Neural progenitor cell (in vitro differentiated cells): ENCODE measurements at regions not wholly inside any gene's neighbourhood (a gene's known extent, or its start where the extent isn't known, plus 50 kb on each side); places are given as distances from the start of the nearest gene placed in this dataset.

Source experiments
- DNase-seq: peaks from one replicate; pipeline ENCODE4 v3.0.0-alpha.2; 2016; ENCODE audit warnings: low spot score
- H2AFZ ChIP-seq: fragments of 200-600 bp; sonication (generic); replicated peaks from 2 replicates; pipeline ENCODE4 v1.6.1; 2016; ENCODE audit warnings: antibody characterized with exemption
- H3F3A ChIP-seq: fragments of 200-600 bp; sonication (generic); 2 replicates; pipeline ENCODE4 v1.6.1; 2016; ENCODE audit warnings: antibody characterized with exemption, low read depth
- H3K27ac ChIP-seq: fragments of 200-600 bp; sonication (generic); 2 replicates; pipeline ENCODE4 v1.5.1; 2016; ENCODE audit warnings: mild to moderate bottlenecking
- H3K27me3 ChIP-seq: fragments of 200-600 bp; sonication (generic); 2 replicates; pipeline ENCODE4 v1.6.1; 2016; ENCODE audit warnings: mild to moderate bottlenecking, moderate library complexity
- H3K36me3 ChIP-seq: fragments of 200-600 bp; sonication (generic); 2 replicates; pipeline ENCODE4 v1.5.1; 2016
- H3K4me1 ChIP-seq: fragments of 200-600 bp; sonication (generic); 2 replicates; pipeline ENCODE4 v1.6.1; 2016; ENCODE audit warnings: mixed run types
- H3K4me2 ChIP-seq: fragments of 200-600 bp; sonication (generic); 2 replicates; pipeline ENCODE4 v1.6.1; 2016
- H3K4me3 ChIP-seq: fragments of 200-600 bp; sonication (generic); 2 replicates; pipeline ENCODE4 v1.5.1; 2016
- H3K79me2 ChIP-seq: fragments of 200-600 bp; sonication (generic); 2 replicates; pipeline ENCODE4 v1.6.1; 2016; ENCODE audit warnings: low read depth
- H3K9ac ChIP-seq: fragments of 200-600 bp; sonication (generic); 2 replicates; pipeline ENCODE4 v1.6.1; 2016
- H3K9me3 ChIP-seq: fragments of 200-600 bp; sonication (generic); 2 replicates; pipeline ENCODE4 v1.5.1; 2016; ENCODE audit warnings: low read depth
- H4K20me1 ChIP-seq: fragments of 200-600 bp; sonication (generic); 2 replicates; pipeline ENCODE4 v1.6.1; 2016; ENCODE audit warnings: low read depth
- H3K27ac Mint-ChIP-seq: 3 replicates; pipeline ENCODE4 v1.8.0; 2021; ENCODE audit warnings: mixed read lengths
- H3K27me3 Mint-ChIP-seq: 2 replicates; pipeline ENCODE4 v1.8.0; 2022; ENCODE audit warnings: low read depth, mild to moderate bottlenecking, inconsistent platforms, moderate library complexity, mixed read lengths; ENCODE audit not compliant: insufficient read depth
- H3K36me3 Mint-ChIP-seq: 3 replicates; pipeline ENCODE4 v1.8.0; 2021; ENCODE audit warnings: mixed read lengths
- H3K4me1 Mint-ChIP-seq: 3 replicates; pipeline ENCODE4 v1.8.0; 2021; ENCODE audit warnings: mixed read lengths
- H3K4me3 Mint-ChIP-seq: 3 replicates; pipeline ENCODE4 v1.8.0; 2021; ENCODE audit warnings: mild to moderate bottlenecking, moderate library complexity, mixed read lengths
- H3K9me3 Mint-ChIP-seq: 3 replicates; pipeline ENCODE4 v1.8.0; 2020; ENCODE audit warnings: mixed read lengths
- CTCF ChIP-seq: fragments of 200-600 bp; sonication (generic); IDR thresholded peaks from 2 replicates; pipeline ENCODE4 v1.5.1; 2017; ENCODE audit warnings: antibody characterized with exemption, mild to moderate bottlenecking
- EZH2 ChIP-seq: fragments of 200-600 bp; sonication (generic); IDR thresholded peaks from 2 replicates; pipeline ENCODE4 v1.6.1; 2017; ENCODE audit warnings: antibody characterized with exemption, mild to moderate bottlenecking, moderate library complexity
- EZH2phosphoT487 ChIP-seq: fragments of 200-600 bp; sonication (generic); IDR thresholded peaks from 2 replicates; pipeline ENCODE4 v1.6.1; 2017; ENCODE audit warnings: antibody characterized with exemption

GRCh38 chr2:53087874-53088461, 679.6 kb upstream of the CHAC2 start:
- H2AFZ ChIP-seq: no peak overlapping the region
- H3K4me2 ChIP-seq: no peak overlapping the region
- H3K27ac ChIP-seq: no peak overlapping the region
- H3K4me1 ChIP-seq: no peaks in the 10 kb centered on the region
- H4K20me1 ChIP-seq: no peaks in the 10 kb centered on the region
- H3K27me3 Mint-ChIP-seq: no peaks in the 10 kb centered on the region
- no peaks in the 10 kb centered on the region for H3K9me3 Mint-ChIP-seq
- H3K79me2 ChIP-seq: no peaks in the 10 kb centered on the region
- no peaks in the 10 kb centered on the region for H3F3A ChIP-seq
- DNase-seq: no peak
- no peaks in the 10 kb centered on the region for H3K36me3 ChIP-seq
- no peaks in the 10 kb centered on the region for H3K9me3 ChIP-seq
- no peak overlapping the region for H3K9ac ChIP-seq
- no peaks in the 10 kb centered on the region for H3K4me1 Mint-ChIP-seq
- no peak overlapping the region for H3K4me3 ChIP-seq
- H3K27ac Mint-ChIP-seq: no peak overlapping the region
- no peak overlapping the region for H3K4me3 Mint-ChIP-seq
- H3K36me3 Mint-ChIP-seq: no peaks in the 10 kb centered on the region
- TF ChIP-seq EZH2phosphoT487 (no peak), EZH2 (no peak), CTCF (no peak)
- H3K27me3 ChIP-seq: no peaks in the 10 kb centered on the region

- Mint-ChIP-seq H3K4me1 (no peaks in the 10 kb centered on the region), H3K27me3 (no peaks in the 10 kb centered on the region), H3K4me3 (no peak overlapping the region), H3K9me3 (no peaks in the 10 kb centered on the region), H3K27ac (no peak overlapping the region), H3K36me3 (no peaks in the 10 kb centered on the region)
- Histone ChIP-seq H3F3A (no peaks in the 10 kb centered on the region), H3K36me3 (no peaks in the 10 kb centered on the region), H3K9ac (no peak overlapping the region), H3K27ac (no peak overlapping the region), H3K4me1 (no peaks in the 10 kb centered on the region), H3K9me3 (no peaks in the 10 kb centered on the region), H4K20me1 (no peaks in the 10 kb centered on the region), H3K4me2 (no peak overlapping the region), H3K27me3 (no peaks in the 10 kb centered on the region), H3K4me3 (no peak overlapping the region), H2AFZ (no peak overlapping the region), H3K79me2 (no peaks in the 10 kb centered on the region)
- TF ChIP-seq EZH2phosphoT487 (no peak), EZH2 (no peak), CTCF (no peak)
- no peak for DNase-seq
Observed at GRCh38 chr2:53087262-53087873, 680.2 kb upstream of the CHAC2 start.

- no peak overlapping the region for H3K4me3 Mint-ChIP-seq
- TF ChIP-seq EZH2phosphoT487: no peak
- no peak for TF ChIP-seq EZH2
- TF ChIP-seq CTCF: no peak
- no peaks in the 10 kb centered on the region for H3K36me3 Mint-ChIP-seq
- Histone ChIP-seq H3K9me3 (no peaks in the 10 kb centered on the region), H3K4me1 (no peaks in the 10 kb centered on the region), H3K4me3 (no peak overlapping the region), H3K4me2 (no peak overlapping the region), H3K27me3 (no peaks in the 10 kb centered on the region), H3K27ac (no peak overlapping the region), H3F3A (no peaks in the 10 kb centered on the region), H2AFZ (no peak overlapping the region), H3K9ac (no peak overlapping the region), H3K36me3 (no peaks in the 10 kb centered on the region), H4K20me1 (no peaks in the 10 kb centered on the region), H3K79me2 (no peaks in the 10 kb centered on the region)
- H3K4me1 Mint-ChIP-seq: no peaks in the 10 kb centered on the region
- H3K27me3 Mint-ChIP-seq: no peaks in the 10 kb centered on the region
- no peak for DNase-seq
- no peak overlapping the region for H3K27ac Mint-ChIP-seq
- H3K9me3 Mint-ChIP-seq: peaks cover 4% of the 10 kb centered on the region
Observed at GRCh38 chr2:53077413-53077812, 690.2 kb upstream of the CHAC2 start.
